ENCODE measurements at regions not wholly inside any gene's neighbourhood (a gene's known extent, or its start where the extent isn't known, plus 50 kb on each side); places are given as distances from the start of the nearest gene placed in this dataset.

DNA sequence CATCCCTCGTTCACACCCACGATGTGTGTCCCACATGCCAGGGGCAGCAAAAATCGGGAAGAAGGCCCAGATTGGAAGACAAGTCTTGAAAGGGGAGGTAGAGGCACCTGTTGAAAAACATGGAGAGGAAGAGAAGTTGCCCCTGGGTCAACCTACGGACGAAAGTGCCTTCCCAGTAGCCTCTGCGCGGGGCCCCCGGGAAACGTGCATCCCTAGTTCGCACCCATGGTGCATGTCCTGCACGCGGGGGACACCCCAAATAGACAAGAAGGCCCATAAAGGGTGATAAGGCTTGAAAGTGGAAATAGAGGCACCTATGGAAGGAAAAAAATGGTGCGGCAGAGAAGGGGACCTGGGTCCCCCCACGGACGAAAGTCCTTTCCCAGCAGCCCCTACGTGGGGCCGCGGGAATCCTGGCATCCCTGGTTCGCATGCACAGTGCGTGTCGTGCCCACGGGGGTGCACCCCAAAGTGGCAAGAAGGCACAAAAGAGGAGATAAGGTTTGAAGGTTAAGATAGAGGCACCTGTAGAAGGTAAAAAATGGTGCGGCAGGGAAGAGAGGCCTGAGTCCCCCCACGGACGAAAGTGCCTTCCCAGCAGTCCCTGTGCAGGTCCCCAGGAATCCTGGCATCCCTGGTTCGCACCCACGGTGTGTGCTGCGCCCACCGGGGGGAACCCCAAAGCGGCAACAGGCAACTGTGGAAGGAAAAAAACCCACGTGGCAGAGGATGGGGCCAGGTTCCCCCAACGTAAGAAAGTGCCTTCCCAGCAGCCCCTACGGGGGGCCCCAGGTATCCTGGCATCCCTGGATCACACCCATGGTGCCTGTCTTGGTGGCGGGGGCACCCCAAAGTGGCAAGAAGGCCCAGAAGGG lies 278.3 kb downstream of the ALG10 start:
- Histone ChIP-seq H3K9me3 (peaks cover 47% of the 10 kb centered on the region), H3K4me3 (ENCODE audit: low read depth, low read length) (no peak overlapping the region), H3K27me3 (replicated peaks; ENCODE audit: control insufficient read depth, insufficient read depth, low read length) (no peaks in the 10 kb centered on the region), H3K4me1 (no peaks in the 10 kb centered on the region), H3K36me3 (ENCODE audit: control insufficient read depth, insufficient read depth, low read length) (no peaks in the 10 kb centered on the region)
- Mint-ChIP-seq H3K9me3 (ENCODE audit: unreplicated experiment) (peaks cover 55% of the 10 kb centered on the region), H3K4me3 (ENCODE audit: unreplicated experiment) (no peak overlapping the region), H3K27ac (ENCODE audit: unreplicated experiment) (no peak overlapping the region), H3K4me1 (ENCODE audit: low read depth, unreplicated experiment) (no peaks in the 10 kb centered on the region), H3K27me3 (ENCODE audit: insufficient read depth, unreplicated experiment) (peaks cover 62% of the 10 kb centered on the region), H3K36me3 (ENCODE audit: insufficient read depth, unreplicated experiment) (peaks cover 9% of the 10 kb centered on the region)
- BruUV-seq (replicated peaks), result no TSS peak
- ChIA-PET CTCF (no interaction called here), POLR2A (no interaction called here)
- DNase-seq, result no peak
- intact Hi-C loops (cut with micrococcal nuclease; ENCODE audit: unreplicated experiment), result no loop called here
- TF ChIP-seq, protein P1, sequence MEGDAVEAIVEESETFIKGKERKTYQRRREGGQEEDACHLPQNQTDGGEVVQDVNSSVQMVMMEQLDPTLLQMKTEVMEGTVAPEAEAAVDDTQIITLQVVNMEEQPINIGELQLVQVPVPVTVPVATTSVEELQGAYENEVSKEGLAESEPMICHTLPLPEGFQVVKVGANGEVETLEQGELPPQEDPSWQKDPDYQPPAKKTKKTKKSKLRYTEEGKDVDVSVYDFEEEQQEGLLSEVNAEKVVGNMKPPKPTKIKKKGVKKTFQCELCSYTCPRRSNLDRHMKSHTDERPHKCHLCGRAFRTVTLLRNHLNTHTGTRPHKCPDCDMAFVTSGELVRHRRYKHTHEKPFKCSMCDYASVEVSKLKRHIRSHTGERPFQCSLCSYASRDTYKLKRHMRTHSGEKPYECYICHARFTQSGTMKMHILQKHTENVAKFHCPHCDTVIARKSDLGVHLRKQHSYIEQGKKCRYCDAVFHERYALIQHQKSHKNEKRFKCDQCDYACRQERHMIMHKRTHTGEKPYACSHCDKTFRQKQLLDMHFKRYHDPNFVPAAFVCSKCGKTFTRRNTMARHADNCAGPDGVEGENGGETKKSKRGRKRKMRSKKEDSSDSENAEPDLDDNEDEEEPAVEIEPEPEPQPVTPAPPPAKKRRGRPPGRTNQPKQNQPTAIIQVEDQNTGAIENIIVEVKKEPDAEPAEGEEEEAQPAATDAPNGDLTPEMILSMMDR (IDR thresholded peaks at IDR 0.05; ENCODE audit: insufficient read depth in 1 of 2, low read depth in 1 of 2, low read length in 1 of 2, severe bottlenecking in 1 of 2, unreplicated experiment in 1 of 2), result no peak

DNA sequence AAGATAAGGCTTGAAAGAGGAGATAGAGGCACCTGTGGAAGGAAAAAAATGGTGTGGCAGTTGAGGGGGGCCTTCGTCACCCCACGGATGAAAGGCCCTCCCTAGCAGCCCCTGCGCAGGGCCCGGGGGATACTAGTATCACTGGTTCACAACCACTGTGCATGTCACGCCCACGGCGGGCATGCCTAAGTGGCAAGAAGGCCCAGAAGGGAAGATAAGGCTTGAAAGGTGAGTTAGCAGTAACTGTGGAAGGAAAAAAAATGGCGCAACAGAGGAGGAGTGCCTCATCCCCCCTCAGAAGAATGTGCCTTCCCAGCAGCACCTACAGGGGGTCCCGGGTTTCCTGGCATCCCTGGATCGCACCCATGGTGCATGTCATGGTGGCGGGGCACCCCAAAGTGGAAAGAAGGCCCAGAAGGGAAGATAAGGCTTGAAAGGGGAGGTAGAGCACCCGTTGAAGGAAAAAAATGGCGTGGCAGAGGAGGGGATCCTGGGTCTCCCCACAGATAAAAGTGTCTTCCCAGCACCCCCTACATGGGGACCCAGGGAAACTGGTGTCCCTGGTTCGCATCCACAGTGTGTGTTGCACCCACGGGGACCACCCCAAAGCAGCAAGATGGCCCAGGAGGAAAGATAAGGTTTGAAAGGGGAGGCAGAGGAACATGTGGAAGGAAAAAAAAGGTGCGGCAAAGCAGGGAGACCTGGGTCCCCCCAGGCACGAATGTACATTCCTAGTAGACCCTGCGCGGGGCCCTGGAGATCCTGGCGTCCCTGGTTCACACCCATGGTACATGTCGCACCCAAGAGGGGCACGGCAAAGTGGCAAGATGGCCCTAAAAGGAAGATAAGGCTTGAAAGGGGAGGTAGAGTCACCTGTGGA lies 279.2 kb downstream of the ALG10 start:
- no peaks in the 10 kb centered on the region for H3K4me1 ChIP-seq
- H3K4me1 Mint-ChIP-seq (ENCODE audit: low read depth, unreplicated experiment), result no peaks in the 10 kb centered on the region
- H3K27me3 Mint-ChIP-seq (ENCODE audit: insufficient read depth, unreplicated experiment), result peaks cover 62% of the 10 kb centered on the region
- DNase-seq, result peak in 1 of 2 experiments; percentile 12
- no peaks in the 10 kb centered on the region for H3K27me3 ChIP-seq (replicated peaks; ENCODE audit: control insufficient read depth, insufficient read depth, low read length)
- peaks cover 41% of the 10 kb centered on the region for H3K9me3 ChIP-seq
- intact Hi-C loops (cut with micrococcal nuclease; ENCODE audit: unreplicated experiment), result no loop called here
- no TSS peak for BruUV-seq (replicated peaks)
- no peaks in the 10 kb centered on the region for H3K36me3 ChIP-seq (ENCODE audit: control insufficient read depth, insufficient read depth, low read length)
- TF ChIP-seq, protein P1 (IDR thresholded peaks at IDR 0.05; ENCODE audit: insufficient read depth in 1 of 2, low read depth in 1 of 2, low read length in 1 of 2, severe bottlenecking in 1 of 2, unreplicated experiment in 1 of 2), result no peak
- peaks cover 9% of the 10 kb centered on the region for H3K36me3 Mint-ChIP-seq (ENCODE audit: insufficient read depth, unreplicated experiment)
- H3K4me3 ChIP-seq (ENCODE audit: low read depth, low read length), result no peak overlapping the region
- POLR2A ChIA-PET, result no interaction called here
- no peak overlapping the region for H3K4me3 Mint-ChIP-seq (ENCODE audit: unreplicated experiment)
- H3K27ac Mint-ChIP-seq (ENCODE audit: unreplicated experiment), result no peak overlapping the region
- peaks cover 58% of the 10 kb centered on the region for H3K9me3 Mint-ChIP-seq (ENCODE audit: unreplicated experiment)
- CTCF ChIA-PET, result no interaction called here

DNA sequence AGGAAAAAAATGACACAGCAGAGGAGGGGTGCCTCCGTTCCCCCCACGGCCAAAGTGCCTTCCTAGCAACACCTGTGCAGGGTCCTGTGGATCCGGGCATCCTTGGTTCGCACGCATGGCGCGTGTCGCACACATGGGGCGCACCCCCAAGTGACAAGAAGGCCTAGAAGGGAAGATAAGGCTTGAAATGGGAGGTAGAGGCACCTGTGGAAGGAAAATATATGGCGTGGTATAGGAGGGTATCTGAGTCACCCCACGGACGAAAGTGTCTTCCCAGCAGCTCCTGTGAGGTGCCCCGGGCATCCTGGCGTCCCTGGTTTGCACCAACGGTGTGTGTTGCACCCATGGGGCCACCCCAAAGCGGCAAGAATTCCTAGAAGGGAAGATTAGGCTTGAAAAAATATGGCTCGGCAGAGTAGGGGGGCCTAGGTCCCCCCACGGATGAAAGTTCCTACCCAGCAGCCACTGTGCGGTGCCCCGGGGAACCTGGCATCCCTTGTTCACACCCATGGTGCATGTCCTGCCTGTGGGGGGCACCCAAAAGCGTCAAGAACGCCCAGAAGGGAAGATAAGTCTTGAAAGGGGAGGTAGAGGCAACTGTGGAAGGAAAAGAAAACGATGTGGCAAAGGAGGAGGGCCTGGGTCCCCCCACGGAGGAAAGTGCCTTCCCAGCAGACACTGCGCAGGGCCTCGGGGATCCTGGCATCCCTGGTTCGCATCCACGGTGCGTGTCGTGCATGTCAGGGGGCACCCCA lies 280.0 kb downstream of the ALG10 start:
- Histone ChIP-seq H3K4me3 (ENCODE audit: low read depth, low read length) (no peak overlapping the region), H3K9me3 (peaks cover 36% of the 10 kb centered on the region), H3K27me3 (replicated peaks; ENCODE audit: control insufficient read depth, insufficient read depth, low read length) (no peaks in the 10 kb centered on the region), H3K4me1 (no peaks in the 10 kb centered on the region), H3K36me3 (ENCODE audit: control insufficient read depth, insufficient read depth, low read length) (no peaks in the 10 kb centered on the region)
- intact Hi-C loops (cut with micrococcal nuclease; ENCODE audit: unreplicated experiment), result no loop called here
- H3K4me1 Mint-ChIP-seq (ENCODE audit: low read depth, unreplicated experiment), result no peaks in the 10 kb centered on the region
- peaks cover 64% of the 10 kb centered on the region for H3K27me3 Mint-ChIP-seq (ENCODE audit: insufficient read depth, unreplicated experiment)
- CTCF ChIA-PET, result no interaction called here
- peaks cover 9% of the 10 kb centered on the region for H3K36me3 Mint-ChIP-seq (ENCODE audit: insufficient read depth, unreplicated experiment)
- no peak for DNase-seq
- H3K27ac Mint-ChIP-seq (ENCODE audit: unreplicated experiment), result no peak overlapping the region
- TF ChIP-seq, protein P1 (IDR thresholded peaks at IDR 0.05; ENCODE audit: insufficient read depth in 1 of 2, low read depth in 1 of 2, low read length in 1 of 2, severe bottlenecking in 1 of 2, unreplicated experiment in 1 of 2), result no peak
- POLR2A ChIA-PET, result no interaction called here
- no TSS peak for BruUV-seq (replicated peaks)
- H3K9me3 Mint-ChIP-seq (ENCODE audit: unreplicated experiment), result peaks cover 58% of the 10 kb centered on the region
- no peak overlapping the region for H3K4me3 Mint-ChIP-seq (ENCODE audit: unreplicated experiment)
